IMR-90 (cell line): ENCODE measurements at regions not wholly inside any gene's neighbourhood (a gene's known extent, or its start where the extent isn't known, plus 50 kb on each side); places are given as distances from the start of the nearest gene placed in this dataset.

Experiments used
- ATAC-seq: fragments of 200-7000 bp; cut with Tn5 transposase; 2 replicates; pipeline ENCODE4 v1.9.1; 2020; ENCODE audit warnings: low read depth, mild to moderate bottlenecking, moderate library complexity
- BruUV-seq: library from RNA; stranded (reverse); fragments of 400-500 nt; replicated peaks from 2 replicates; lab custom pipeline; 2021; lab: Mats Ljungman, UMichigan
- CTCF ChIA-PET: fragments of 300-600 bp; formaldehyde crosslinking; extraction: SDS; loops from one replicate; lab custom pipeline; 2021; ENCODE audit warnings: antibody characterized with exemption; lab: Yijun Ruan, JAX
- POLR2A ChIA-PET: fragments of 300-600 bp; sonication (Branson Sonifier 250); formaldehyde crosslinking; loops from one replicate; lab custom pipeline; 2022; ENCODE audit warnings: antibody characterized with exemption; ENCODE audit not compliant: unreplicated experiment; lab: Charles Lee
- DNase-seq: peaks from one replicate; pipeline ENCODE4 v3.0.0; 2013
- H2AFZ ChIP-seq: replicated peaks from 2 replicates; pipeline ENCODE3; 2013; ENCODE audit warnings: low read length, mild to moderate bottlenecking; ENCODE audit not compliant: poor library complexity
- H2AK5ac ChIP-seq: 2 replicates; pipeline ENCODE4 v1.6.1; 2013; ENCODE audit warnings: low read depth, low read length, inconsistent platforms
- H2AK9ac ChIP-seq: replicated peaks from 2 replicates; pipeline ENCODE3; 2013; ENCODE audit warnings: mild to moderate bottlenecking, low read depth, low read length, moderate library complexity; ENCODE audit not compliant: poor library complexity
- H2BK120ac ChIP-seq: 2 replicates; pipeline ENCODE4 v1.6.1; 2013; ENCODE audit warnings: low read depth, low read length, inconsistent platforms
- H2BK15ac ChIP-seq: 3 replicates; pipeline ENCODE4 v1.6.1; 2013; ENCODE audit warnings: low read depth, low read length, inconsistent platforms
- H2BK20ac ChIP-seq: 2 replicates; pipeline ENCODE4 v1.6.1; 2013; ENCODE audit warnings: low read depth, mild to moderate bottlenecking, inconsistent platforms, low read length, moderate library complexity
- H2BK5ac ChIP-seq: 2 replicates; pipeline ENCODE4 v1.6.1; 2013; ENCODE audit warnings: mild to moderate bottlenecking, low read depth, low read length, inconsistent platforms; ENCODE audit not compliant: poor library complexity, severe bottlenecking
- H3K14ac ChIP-seq: replicated peaks from 2 replicates; pipeline ENCODE4 v1.6.1; 2013; ENCODE audit warnings: low read depth, low read length, inconsistent platforms
- H3K18ac ChIP-seq: 2 replicates; pipeline ENCODE4 v1.6.1; 2013; ENCODE audit warnings: low read depth, low read length, control low read depth
- H3K23ac ChIP-seq: 2 replicates; pipeline ENCODE4 v1.6.1; 2013; ENCODE audit warnings: low read depth, low read length, inconsistent platforms
- H3K27ac ChIP-seq: 2 replicates; pipeline ENCODE4 v1.5.1; 2013; ENCODE audit warnings: mild to moderate bottlenecking, control low read depth, low read length; ENCODE audit not compliant: insufficient read depth
- H3K27me3 ChIP-seq: 2 replicates; pipeline ENCODE4 v1.6.1; 2013; ENCODE audit warnings: low read length; ENCODE audit not compliant: control insufficient read depth, insufficient read depth
- H3K36me3 ChIP-seq: 2 replicates; pipeline ENCODE4 v1.6.1; 2013; ENCODE audit warnings: low read length, mixed read lengths; ENCODE audit not compliant: control insufficient read depth, insufficient read depth
- H3K4ac ChIP-seq: 2 replicates; pipeline ENCODE4 v1.6.1; 2013; ENCODE audit warnings: low read depth, low read length, inconsistent platforms
- H3K4me1 ChIP-seq: 2 replicates; pipeline ENCODE4 v1.6.1; 2013; ENCODE audit warnings: low read length, mixed read lengths; ENCODE audit not compliant: control insufficient read depth, insufficient read depth
- H3K4me2 ChIP-seq: 2 replicates; pipeline ENCODE4 v1.6.1; 2013; ENCODE audit warnings: low read depth, mild to moderate bottlenecking, control low read depth, low read length, moderate library complexity
- H3K4me3 ChIP-seq: 2 replicates; pipeline ENCODE4 v1.5.1; 2013; ENCODE audit warnings: low read depth, mild to moderate bottlenecking, control low read depth, low read length, moderate library complexity; ENCODE audit not compliant: insufficient read depth
- H3K56ac ChIP-seq: 2 replicates; pipeline ENCODE4 v1.6.1; 2013; ENCODE audit warnings: low read length, inconsistent platforms; ENCODE audit not compliant: insufficient read depth; ENCODE audit errors: extremely low read depth
- H3K79me1 ChIP-seq, 2 experiments: 2 replicates each; pipeline ENCODE4 v1.6.1; 2013; ENCODE audit warnings: low read length in 2 of 2, inconsistent platforms in 1 of 2, low read depth in 1 of 2
- H3K9ac ChIP-seq: 2 replicates; pipeline ENCODE4 v1.6.1; 2013; ENCODE audit warnings: low read depth, low read length, control low read depth
- H3K9me1 ChIP-seq: 2 replicates; pipeline ENCODE4 v1.6.1; 2013; ENCODE audit warnings: low read length, inconsistent platforms; ENCODE audit not compliant: insufficient read depth
- H3K9me3 ChIP-seq: 2 replicates; pipeline ENCODE4 v1.6.1; 2013; ENCODE audit warnings: low read length; ENCODE audit not compliant: control insufficient read depth, insufficient read depth
- H4K20me1 ChIP-seq: 2 replicates; pipeline ENCODE4 v1.6.1; 2013; ENCODE audit warnings: low read length, inconsistent platforms; ENCODE audit not compliant: insufficient read depth
- H4K5ac ChIP-seq: 2 replicates; pipeline ENCODE4 v1.6.1; 2013; ENCODE audit warnings: mild to moderate bottlenecking, low read depth, low read length, control low read depth
- H4K8ac ChIP-seq, 2 experiments: 2 replicates each; pipeline ENCODE4 v1.6.1; 2013; ENCODE audit warnings: low read depth in 2 of 2, low read length in 2 of 2, control low read depth in 1 of 2, inconsistent platforms in 1 of 2
- H4K91ac ChIP-seq: 2 replicates; pipeline ENCODE4 v1.6.1; 2013; ENCODE audit warnings: low read depth, low read length, inconsistent platforms; ENCODE audit not compliant: insufficient read depth
- CHD1 ChIP-seq: IDR thresholded peaks from 2 replicates; pipeline ENCODE4 v1.6.1; 2012; ENCODE audit warnings: low read depth, low read length, improper control_type of control experiment
- FOS ChIP-seq: fragments of 150-350 bp; IDR thresholded peaks from 2 replicates; pipeline ENCODE4 v1.6.1; 2016; ENCODE audit warnings: low read depth, low read length
- MAZ ChIP-seq: IDR thresholded peaks from 2 replicates; pipeline ENCODE4 v1.6.1; 2012; ENCODE audit warnings: low read depth, mild to moderate bottlenecking, low read length, improper control_type of control experiment, moderate library complexity, borderline replicate concordance
- MXI1 ChIP-seq: IDR thresholded peaks from 2 replicates; pipeline ENCODE4 v1.6.1; 2012; ENCODE audit warnings: low read depth, mild to moderate bottlenecking, low read length, moderate library complexity, borderline replicate concordance
- NFE2L2 ChIP-seq: fragments of 150-350 bp; IDR thresholded peaks from 2 replicates; pipeline ENCODE4 v1.6.1; 2016; ENCODE audit warnings: low read depth, mild to moderate bottlenecking, low read length
- POLR2A ChIP-seq: IDR thresholded peaks from 2 replicates; pipeline ENCODE4 v1.6.1; 2012; ENCODE audit warnings: mild to moderate bottlenecking, low read depth, low read length
- RAD21 ChIP-seq: IDR thresholded peaks from 2 replicates; pipeline ENCODE4 v1.6.1; 2012; ENCODE audit warnings: low read length, improper control_type of control experiment
- RCOR1 ChIP-seq: IDR thresholded peaks from 2 replicates; pipeline ENCODE4 v1.6.1; 2012; ENCODE audit warnings: mild to moderate bottlenecking, low read length, improper control_type of control experiment; ENCODE audit not compliant: insufficient replicate concordance
- RFX5 ChIP-seq: IDR thresholded peaks from 2 replicates; pipeline ENCODE4 v1.8.0; 2012; ENCODE audit warnings: low read depth, mild to moderate bottlenecking, low read length, moderate library complexity
- SMC3 ChIP-seq: fragments of 150-350 bp; IDR thresholded peaks from 2 replicates; pipeline ENCODE4 v1.6.1; 2016; ENCODE audit warnings: low read depth, mild to moderate bottlenecking, antibody characterized with exemption, low read length, moderate library complexity
- WGBS, 2 experiments: methylation state at CpG; one replicate each; pipeline versions ENCODE4 v1.1.5 to v1.1.7; 2013; ENCODE audit warnings: missing lambda C conversion rate in 2 of 2; ENCODE audit not compliant: insufficient read length in 1 of 2; ENCODE audit errors: extremely low coverage in 2 of 2; 5-methylcytosine and 5-hydroxymethylcytosine counted together
- dilution Hi-C: fragments of 300-500 bp; cut with HindIII; formaldehyde crosslinking; loops from one replicate; pipeline ENCODE4 v1.14.3; 2018; ENCODE audit warnings: low sequenced_read_pairs; ENCODE audit not compliant: unreplicated experiment
- in situ Hi-C: fragments of 300-500 bp; cut with MboI; formaldehyde crosslinking; loops from 3 replicates; pipeline ENCODE4 v1.14.3; 2019; ENCODE audit warnings: low sequenced_read_pairs, inconsistent platforms, mixed read lengths
- intact Hi-C: fragments of 100-400 bp; cut with micrococcal nuclease; formaldehyde crosslinking; loops from 2 replicates; pipeline ENCODE4 v1.10.0; 2022

DNA sequence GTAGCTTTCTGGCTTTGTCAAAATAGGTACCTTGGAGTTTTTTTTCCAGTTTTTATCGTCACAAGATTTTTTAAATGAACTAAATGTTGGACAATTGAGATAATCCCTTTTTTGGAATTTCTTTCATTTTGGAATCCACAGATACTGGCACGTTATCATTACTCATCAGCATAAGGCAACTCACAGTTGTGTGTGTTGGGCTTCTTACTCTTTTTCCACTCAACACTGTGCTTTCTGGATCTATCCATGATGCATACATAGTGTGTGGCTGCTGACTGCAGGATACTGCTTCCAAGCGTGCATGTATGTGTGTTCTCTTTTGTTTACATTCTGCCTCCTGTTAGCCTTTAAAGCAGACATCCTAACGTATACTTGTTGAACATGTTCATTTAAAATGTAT, 113.5 kb upstream of the FAM9A start:
- intact Hi-C loops (no loop called here), dilution Hi-C loops (no loop called here), in situ Hi-C loops (no loop called here)
- no peak overlapping the region for H2AFZ ChIP-seq
- H4K8ac ChIP-seq: no peak overlapping the region
- H3K9me3 ChIP-seq: peaks cover 2% of the 10 kb centered on the region; the same call in 1 of the 2 replicates
- no peak overlapping the region for H3K14ac ChIP-seq
- H3K9ac ChIP-seq: no peak overlapping the region
- ChIA-PET CTCF (interaction anchor here (0.7 kb wide), 1 partner anchor 17 kb away, joined by 3 read pairs; no protein-coding TSS in a partner anchor), POLR2A (no interaction called here)
- H4K91ac ChIP-seq: no peak overlapping the region
- H2BK5ac ChIP-seq: no peak overlapping the region
- H3K4me3 ChIP-seq: no peak overlapping the region
- no peaks in the 10 kb centered on the region for H3K36me3 ChIP-seq
- H2AK5ac ChIP-seq: no peak overlapping the region
- no peaks in the 10 kb centered on the region for H3K9me1 ChIP-seq
- BruUV-seq: no TSS peak
- no peak for TF ChIP-seq RFX5
- TF ChIP-seq RCOR1: no peak
- no peak for TF ChIP-seq MAZ
- no peak for TF ChIP-seq RAD21
- TF ChIP-seq SMC3: no peak
- TF ChIP-seq CHD1: no peak
- no peak for TF ChIP-seq MXI1
- TF ChIP-seq FOS: no peak
- no peak for TF ChIP-seq POLR2A
- TF ChIP-seq NFE2L2: no peak
- no peaks in the 10 kb centered on the region for H3K79me1 ChIP-seq
- no peaks in the 10 kb centered on the region for H4K20me1 ChIP-seq
- H2BK120ac ChIP-seq: no peak overlapping the region
- no CpG with 5 or more reads among the region's 4 CpGs for WGBS, 2 experiments
- no peak overlapping the region for H3K23ac ChIP-seq
- H2BK15ac ChIP-seq: no peak overlapping the region
- no peak overlapping the region for H3K27ac ChIP-seq
- H3K4me2 ChIP-seq: no peak overlapping the region
- H3K18ac ChIP-seq: no peak overlapping the region
- ATAC-seq (no peak), DNase-seq (no peak)
- H3K27me3 ChIP-seq: no peaks in the 10 kb centered on the region; the same call in 1 of the 2 replicates
- no peak overlapping the region for H3K4ac ChIP-seq
- H2AK9ac ChIP-seq: no peak overlapping the region
- H2BK20ac ChIP-seq: no peak overlapping the region
- H4K5ac ChIP-seq: no peak overlapping the region
- H3K4me1 ChIP-seq: no peaks in the 10 kb centered on the region
- no peak overlapping the region for H3K56ac ChIP-seq
